ENCODE measurements at regions not wholly inside any gene's neighbourhood (a gene's known extent, or its start where the extent isn't known, plus 50 kb on each side); places are given as distances from the start of the nearest gene placed in this dataset.

GRCh38 chr20:22716821-22717351 is 132.5 kb upstream of the FOXA2 start:
- H3K79me2 ChIP-seq (ENCODE audit: control insufficient read depth, insufficient read depth, low read length): no peaks in the 10 kb centered on the region
- H3K36me3 ChIP-seq (ENCODE audit: control insufficient read depth, insufficient read depth, low read length): no peaks in the 10 kb centered on the region
- no peaks in the 10 kb centered on the region for H3K9me3 ChIP-seq (ENCODE audit: control insufficient read depth, insufficient read depth, low read depth, low read length)
- H2AFZ ChIP-seq (ENCODE audit: low read length): no peak overlapping the region
- H3K4me2 ChIP-seq (ENCODE audit: extremely low read depth, insufficient read depth, low read length): no peak overlapping the region
- no peaks in the 10 kb centered on the region for H3K27me3 ChIP-seq (ENCODE audit: control insufficient read depth, insufficient read depth, low read length)
- no peaks in the 10 kb centered on the region for H4K20me1 ChIP-seq (ENCODE audit: control insufficient read depth, extremely low read depth, insufficient read depth, low read length)
- TF ChIP-seq EZH2 (IDR thresholded peaks at IDR 0.05; ENCODE audit: low read length, missing control alignments): no peak
- TF ChIP-seq, protein P1, sequence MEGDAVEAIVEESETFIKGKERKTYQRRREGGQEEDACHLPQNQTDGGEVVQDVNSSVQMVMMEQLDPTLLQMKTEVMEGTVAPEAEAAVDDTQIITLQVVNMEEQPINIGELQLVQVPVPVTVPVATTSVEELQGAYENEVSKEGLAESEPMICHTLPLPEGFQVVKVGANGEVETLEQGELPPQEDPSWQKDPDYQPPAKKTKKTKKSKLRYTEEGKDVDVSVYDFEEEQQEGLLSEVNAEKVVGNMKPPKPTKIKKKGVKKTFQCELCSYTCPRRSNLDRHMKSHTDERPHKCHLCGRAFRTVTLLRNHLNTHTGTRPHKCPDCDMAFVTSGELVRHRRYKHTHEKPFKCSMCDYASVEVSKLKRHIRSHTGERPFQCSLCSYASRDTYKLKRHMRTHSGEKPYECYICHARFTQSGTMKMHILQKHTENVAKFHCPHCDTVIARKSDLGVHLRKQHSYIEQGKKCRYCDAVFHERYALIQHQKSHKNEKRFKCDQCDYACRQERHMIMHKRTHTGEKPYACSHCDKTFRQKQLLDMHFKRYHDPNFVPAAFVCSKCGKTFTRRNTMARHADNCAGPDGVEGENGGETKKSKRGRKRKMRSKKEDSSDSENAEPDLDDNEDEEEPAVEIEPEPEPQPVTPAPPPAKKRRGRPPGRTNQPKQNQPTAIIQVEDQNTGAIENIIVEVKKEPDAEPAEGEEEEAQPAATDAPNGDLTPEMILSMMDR (conservative IDR thresholded peaks at IDR 0.05 in 1 of 2, IDR thresholded peaks at IDR 0.05 in 1 of 2; ENCODE audit: low read depth in 1 of 2, low read length in 2 of 2): no peak
- H3K4me1 ChIP-seq (ENCODE audit: control insufficient read depth, extremely low read depth, insufficient read depth, low read length): no peaks in the 10 kb centered on the region
- no peak overlapping the region for H3K4me3 ChIP-seq (replicated peaks in 1 of 4; ENCODE audit: control extremely low read depth in 1 of 4, insufficient read depth in 1 of 4, low read depth in 3 of 4, low read length in 4 of 4)
- peak in 1 of 2 donors; percentile 6 for DNase-seq (ENCODE audit: low read depth in 2 of 2)
- no peak overlapping the region for H3K27ac ChIP-seq (ENCODE audit: insufficient read depth, low read length)
- H3K9ac ChIP-seq (ENCODE audit: insufficient read depth, low read length): no peak overlapping the region

DNA sequence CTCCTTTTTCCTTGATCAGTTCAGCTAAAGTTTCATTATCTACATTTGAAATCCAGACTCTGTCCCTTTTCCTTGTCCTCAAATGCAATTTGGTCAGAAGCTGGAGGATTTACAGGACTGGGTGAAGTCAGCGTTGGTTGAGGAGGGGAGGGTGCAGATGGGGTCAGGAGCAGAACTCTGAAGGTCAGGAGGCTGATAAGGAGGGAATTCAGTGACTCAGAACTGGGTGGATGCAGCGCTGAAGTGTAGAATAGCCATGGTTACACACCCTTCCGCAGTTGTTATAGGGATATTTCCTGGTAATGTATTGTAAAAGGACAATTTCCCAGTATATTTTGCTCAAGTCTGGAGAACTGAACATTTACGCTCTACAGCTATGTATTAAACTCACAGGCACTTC is 133.1 kb upstream of the FOXA2 start:
- DNase-seq (ENCODE audit: low read depth in 2 of 2): peak in 1 of 2 donors; percentile 24
- Histone ChIP-seq H3K27ac (ENCODE audit: insufficient read depth, low read length) (no peak overlapping the region), H4K20me1 (ENCODE audit: control insufficient read depth, extremely low read depth, insufficient read depth, low read length) (no peaks in the 10 kb centered on the region), H3K79me2 (ENCODE audit: control insufficient read depth, insufficient read depth, low read length) (no peaks in the 10 kb centered on the region), H2AFZ (ENCODE audit: low read length) (no peak overlapping the region), H3K9ac (ENCODE audit: insufficient read depth, low read length) (no peak overlapping the region), H3K4me1 (ENCODE audit: control insufficient read depth, extremely low read depth, insufficient read depth, low read length) (no peaks in the 10 kb centered on the region), H3K4me3 (replicated peaks in 1 of 4; ENCODE audit: control extremely low read depth in 1 of 4, insufficient read depth in 1 of 4, low read depth in 3 of 4, low read length in 4 of 4) (no peak overlapping the region), H3K27me3 (ENCODE audit: control insufficient read depth, insufficient read depth, low read length) (no peaks in the 10 kb centered on the region), H3K4me2 (ENCODE audit: extremely low read depth, insufficient read depth, low read length) (no peak overlapping the region), H3K9me3 (ENCODE audit: control insufficient read depth, insufficient read depth, low read depth, low read length) (no peaks in the 10 kb centered on the region), H3K36me3 (ENCODE audit: control insufficient read depth, insufficient read depth, low read length) (no peaks in the 10 kb centered on the region)
- TF ChIP-seq EZH2 (IDR thresholded peaks at IDR 0.05; ENCODE audit: low read length, missing control alignments): no peak
- TF ChIP-seq, protein P1 (conservative IDR thresholded peaks at IDR 0.05 in 1 of 2, IDR thresholded peaks at IDR 0.05 in 1 of 2; ENCODE audit: low read depth in 1 of 2, low read length in 2 of 2): no peak

DNA sequence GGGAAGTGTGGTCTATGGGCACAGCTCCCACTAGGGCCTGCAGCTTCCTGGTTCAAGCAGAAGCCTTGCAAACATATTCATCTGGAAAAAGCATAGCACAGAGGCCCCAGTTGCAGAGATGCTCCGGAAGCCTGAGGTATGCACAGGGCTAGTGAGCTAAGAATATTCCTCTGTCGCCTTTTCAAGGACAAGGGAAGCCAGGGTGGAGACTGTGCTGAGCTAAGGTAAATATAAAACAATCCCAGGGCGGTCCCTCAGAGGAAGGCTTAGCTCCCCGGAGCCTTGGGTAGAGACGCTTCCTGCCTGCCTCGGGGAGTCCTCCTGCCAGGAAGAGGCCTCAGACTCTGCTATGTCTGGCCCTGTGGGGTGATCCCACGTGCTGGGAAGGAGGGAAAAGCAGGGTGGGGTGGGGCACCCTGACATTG is 134.8 kb upstream of the FOXA2 start:
- no peak for DNase-seq (ENCODE audit: low read depth in 2 of 2)
- Histone ChIP-seq H3K9ac (ENCODE audit: insufficient read depth, low read length) (no peak overlapping the region), H3K9me3 (ENCODE audit: control insufficient read depth, insufficient read depth, low read depth, low read length) (no peaks in the 10 kb centered on the region), H3K36me3 (ENCODE audit: control insufficient read depth, insufficient read depth, low read length) (no peaks in the 10 kb centered on the region), H3K4me1 (ENCODE audit: control insufficient read depth, extremely low read depth, insufficient read depth, low read length) (no peaks in the 10 kb centered on the region), H3K4me3 (replicated peaks in 1 of 4; ENCODE audit: control extremely low read depth in 1 of 4, insufficient read depth in 1 of 4, low read depth in 3 of 4, low read length in 4 of 4) (no peak overlapping the region), H3K79me2 (ENCODE audit: control insufficient read depth, insufficient read depth, low read length) (no peaks in the 10 kb centered on the region), H4K20me1 (ENCODE audit: control insufficient read depth, extremely low read depth, insufficient read depth, low read length) (no peaks in the 10 kb centered on the region), H3K27me3 (ENCODE audit: control insufficient read depth, insufficient read depth, low read length) (no peaks in the 10 kb centered on the region), H3K4me2 (ENCODE audit: extremely low read depth, insufficient read depth, low read length) (no peak overlapping the region), H2AFZ (ENCODE audit: low read length) (no peak overlapping the region), H3K27ac (ENCODE audit: insufficient read depth, low read length) (no peak overlapping the region)
- TF ChIP-seq, protein P1 (conservative IDR thresholded peaks at IDR 0.05 in 1 of 2, IDR thresholded peaks at IDR 0.05 in 1 of 2; ENCODE audit: low read depth in 1 of 2, low read length in 2 of 2): no peak
